Peyer's patch (tissue), 4 donors: ENCODE measurements at regions not wholly inside any gene's neighbourhood (a gene's known extent, or its start where the extent isn't known, plus 50 kb on each side); places are given as distances from the start of the nearest gene placed in this dataset.
"Not testable (repeated sequence)": the region's sequence is repeated elsewhere in the genome, so short reads cannot be mapped to it uniquely, and the experiment has no call there.

Source experiments
- DNase-seq, 3 donors: peaks; one replicate each; pipeline ENCODE4 v3.0.0-alpha.2; 2017 to 2019
- H3K27ac ChIP-seq, 4 donors: fragments of 200-600 bp; sonication (generic); one replicate each; pipeline ENCODE4 v1.5.1; 2016 to 2019
- H3K27me3 ChIP-seq, 2 donors: fragments of 200-600 bp; sonication (generic); one replicate each; pipeline ENCODE4 v1.5.1; 2019
- H3K36me3 ChIP-seq, 3 donors: fragments of 200-600 bp; sonication (generic); one replicate each; pipeline ENCODE4 v1.5.1; 2016 to 2019
- H3K4me1 ChIP-seq, 4 donors: fragments of 200-600 bp; sonication (generic); one replicate each; pipeline ENCODE4 v1.5.1; 2016 to 2019
- H3K4me3 ChIP-seq, 4 donors: fragments of 200-600 bp; sonication (generic); 1 replicate in 3 of 4; 2 replicates in 1 of 4; pipeline ENCODE4 v1.5.1; 2016 to 2019; ENCODE audit warnings: mild to moderate bottlenecking in 1 of 4
- H3K9me3 ChIP-seq, 4 donors: fragments of 200-600 bp; sonication (generic); one replicate each; pipeline ENCODE4 v1.5.1; 2016 to 2019; ENCODE audit warnings: mild to moderate bottlenecking in 1 of 4
- POLR2A ChIP-seq, 2 donors: fragments of 450-650 bp; IDR thresholded peaks; one replicate each; pipeline ENCODE4 v1.5.1; 2017; ENCODE audit warnings: antibody characterized with exemption in 2 of 2, mild to moderate bottlenecking in 2 of 2, moderate library complexity in 2 of 2
- TF ChIP-seq, protein P1 (sequence below), 6 experiments: fragments of 450-650 bp in 4 of 6; fragments of 200-600 bp in 2 of 6; sonication (generic) in 1 of 6; IDR thresholded peaks; one replicate each; pipeline ENCODE4 v1.5.1; 2017 to 2019; ENCODE audit warnings: antibody characterized with exemption in 6 of 6, mild to moderate bottlenecking in 3 of 6, moderate library complexity in 1 of 6

DNA sequence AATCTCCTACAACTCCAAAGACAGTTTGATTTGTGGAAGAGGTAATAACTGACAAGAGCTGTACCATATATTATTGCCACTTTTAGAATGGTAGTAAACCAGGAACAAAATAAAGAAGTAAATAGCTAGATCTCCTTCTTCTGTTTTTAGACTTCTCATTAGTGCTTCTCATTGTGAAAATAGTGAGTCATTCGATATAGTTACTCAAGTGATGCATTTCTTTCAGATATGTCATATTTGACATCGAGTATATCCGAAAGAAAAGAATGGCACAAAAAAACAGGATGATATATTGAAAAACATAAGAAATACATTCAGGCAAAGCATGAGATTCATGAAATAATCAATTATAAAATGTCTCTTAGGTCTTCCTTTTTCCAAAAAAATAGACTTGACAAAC is 1346.1 kb downstream of the BRINP3 start:
- Histone ChIP-seq H3K27me3 (no peaks in the 10 kb centered on the region), H3K36me3 (no peaks in the 10 kb centered on the region), H3K27ac (no peak overlapping the region), H3K4me1 (no peaks in the 10 kb centered on the region), H3K4me3 (no peak overlapping the region), H3K9me3 (no peaks in the 10 kb centered on the region)
- no peak for DNase-seq
- TF ChIP-seq, protein P1, sequence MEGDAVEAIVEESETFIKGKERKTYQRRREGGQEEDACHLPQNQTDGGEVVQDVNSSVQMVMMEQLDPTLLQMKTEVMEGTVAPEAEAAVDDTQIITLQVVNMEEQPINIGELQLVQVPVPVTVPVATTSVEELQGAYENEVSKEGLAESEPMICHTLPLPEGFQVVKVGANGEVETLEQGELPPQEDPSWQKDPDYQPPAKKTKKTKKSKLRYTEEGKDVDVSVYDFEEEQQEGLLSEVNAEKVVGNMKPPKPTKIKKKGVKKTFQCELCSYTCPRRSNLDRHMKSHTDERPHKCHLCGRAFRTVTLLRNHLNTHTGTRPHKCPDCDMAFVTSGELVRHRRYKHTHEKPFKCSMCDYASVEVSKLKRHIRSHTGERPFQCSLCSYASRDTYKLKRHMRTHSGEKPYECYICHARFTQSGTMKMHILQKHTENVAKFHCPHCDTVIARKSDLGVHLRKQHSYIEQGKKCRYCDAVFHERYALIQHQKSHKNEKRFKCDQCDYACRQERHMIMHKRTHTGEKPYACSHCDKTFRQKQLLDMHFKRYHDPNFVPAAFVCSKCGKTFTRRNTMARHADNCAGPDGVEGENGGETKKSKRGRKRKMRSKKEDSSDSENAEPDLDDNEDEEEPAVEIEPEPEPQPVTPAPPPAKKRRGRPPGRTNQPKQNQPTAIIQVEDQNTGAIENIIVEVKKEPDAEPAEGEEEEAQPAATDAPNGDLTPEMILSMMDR (IDR thresholded peaks at IDR 0.05), result no peak
- TF ChIP-seq POLR2A (IDR thresholded peaks at IDR 0.05), result no peak

DNA sequence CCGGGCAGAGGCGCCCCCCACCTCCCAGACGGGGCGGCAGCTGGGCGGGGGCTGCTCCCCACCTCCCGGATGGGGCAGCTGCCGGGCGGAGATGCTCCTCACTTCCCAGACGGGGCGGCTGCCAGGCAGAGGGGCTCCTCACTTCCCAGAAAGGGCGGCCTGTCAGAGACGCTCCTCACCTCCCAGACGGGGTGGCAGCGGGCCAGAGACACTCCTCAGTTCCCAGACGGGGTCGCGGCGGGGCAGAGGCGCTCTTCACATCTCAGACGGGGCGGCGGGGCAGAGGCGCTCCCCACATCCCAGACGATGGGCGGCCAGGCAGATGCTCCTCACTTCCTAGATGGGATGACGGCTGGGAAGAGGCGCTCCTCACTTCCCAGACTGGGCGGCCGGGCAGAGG is 1337.9 kb downstream of the BRINP3 start:
- H3K36me3 ChIP-seq, H3K4me3 ChIP-seq, H3K27me3 ChIP-seq, H3K4me1 ChIP-seq, DNase-seq, H3K27ac ChIP-seq, H3K9me3 ChIP-seq: not testable (repeated sequence)

GRCh38 chr1:189141056-189141455 is 1336.6 kb downstream of the BRINP3 start:
- Histone ChIP-seq H3K9me3 (no peaks in the 10 kb centered on the region), H3K36me3 (no peaks in the 10 kb centered on the region), H3K4me3 (no peak overlapping the region), H3K4me1 (no peaks in the 10 kb centered on the region), H3K27me3 (no peaks in the 10 kb centered on the region), H3K27ac (no peak overlapping the region)
- no peak for DNase-seq
- TF ChIP-seq, protein P1 (IDR thresholded peaks at IDR 0.05), result no peak
- no peak for TF ChIP-seq POLR2A (IDR thresholded peaks at IDR 0.05)

DNA sequence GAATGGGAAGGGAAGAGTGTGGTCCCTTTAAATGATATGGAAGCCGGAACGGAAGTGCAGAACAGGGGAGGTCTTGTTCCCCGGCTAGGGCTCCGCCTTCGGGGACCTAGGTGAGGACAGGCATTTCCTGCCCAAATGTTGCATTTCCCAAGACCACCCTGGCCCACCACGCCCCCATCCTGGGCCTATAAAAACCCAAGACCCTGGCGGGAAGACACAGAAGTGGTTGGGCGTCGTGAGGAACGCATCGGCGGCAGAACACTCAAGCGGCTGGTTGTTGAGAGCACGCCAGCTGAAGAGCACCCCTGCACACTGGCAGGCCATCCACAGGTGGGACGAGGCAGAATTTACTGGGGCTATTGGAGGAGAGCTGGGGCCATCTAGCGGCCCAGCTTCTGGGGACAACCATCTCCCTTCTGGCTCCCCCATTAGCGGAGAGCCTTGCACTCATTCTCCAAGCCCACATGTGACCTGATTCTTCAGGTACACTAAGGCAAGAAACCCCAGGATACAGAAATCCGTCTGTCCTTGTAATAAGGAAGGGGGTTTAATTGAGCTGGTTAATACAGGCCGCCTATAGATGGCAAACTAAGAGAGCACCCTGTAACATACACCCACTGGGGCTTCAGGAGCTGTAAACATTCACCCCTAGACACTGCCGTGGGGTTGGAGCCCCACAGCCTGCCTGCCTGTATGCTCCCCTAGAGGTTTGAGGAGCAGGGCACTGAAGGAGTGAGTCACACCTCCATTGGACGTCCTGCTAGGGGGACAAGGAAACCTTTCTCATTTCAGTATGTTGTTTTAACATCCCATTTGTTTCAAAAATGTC is 1327.9 kb downstream of the BRINP3 start:
- Histone ChIP-seq H3K4me3 (peak overlapping the region in 1 of 4 donors; percentile 21), H3K9me3 (no peaks in the 10 kb centered on the region), H3K27me3 (no peaks in the 10 kb centered on the region), H3K4me1 (no peaks in the 10 kb centered on the region), H3K27ac (no peak overlapping the region), H3K36me3 (no peaks in the 10 kb centered on the region)
- TF ChIP-seq, protein P1 (IDR thresholded peaks at IDR 0.05), result no peak
- TF ChIP-seq POLR2A (IDR thresholded peaks at IDR 0.05), result no peak
- no peak for DNase-seq

DNA sequence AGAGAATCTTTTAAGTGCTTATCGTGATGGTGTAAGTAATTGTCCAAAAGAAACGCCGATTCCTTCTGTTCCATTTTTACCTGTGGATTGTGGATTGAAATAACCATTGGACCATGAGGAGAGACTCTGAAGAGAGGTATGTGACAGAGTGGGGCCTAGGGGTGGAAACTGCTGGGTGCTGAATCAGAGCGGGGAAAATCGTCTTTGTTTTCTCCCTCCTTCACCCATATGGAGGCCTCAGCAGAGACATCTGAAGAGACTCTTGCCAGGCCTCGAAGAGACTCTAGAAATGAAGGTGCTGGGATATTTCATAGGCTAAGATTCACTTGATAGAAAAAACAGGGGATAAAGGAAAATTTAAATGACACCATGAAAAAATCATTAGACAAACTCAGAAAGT is 1327.0 kb downstream of the BRINP3 start:
- no peak overlapping the region for H3K27ac ChIP-seq
- no peak for DNase-seq
- TF ChIP-seq, protein P1 (IDR thresholded peaks at IDR 0.05), result no peak
- TF ChIP-seq POLR2A (IDR thresholded peaks at IDR 0.05), result no peak

DNA sequence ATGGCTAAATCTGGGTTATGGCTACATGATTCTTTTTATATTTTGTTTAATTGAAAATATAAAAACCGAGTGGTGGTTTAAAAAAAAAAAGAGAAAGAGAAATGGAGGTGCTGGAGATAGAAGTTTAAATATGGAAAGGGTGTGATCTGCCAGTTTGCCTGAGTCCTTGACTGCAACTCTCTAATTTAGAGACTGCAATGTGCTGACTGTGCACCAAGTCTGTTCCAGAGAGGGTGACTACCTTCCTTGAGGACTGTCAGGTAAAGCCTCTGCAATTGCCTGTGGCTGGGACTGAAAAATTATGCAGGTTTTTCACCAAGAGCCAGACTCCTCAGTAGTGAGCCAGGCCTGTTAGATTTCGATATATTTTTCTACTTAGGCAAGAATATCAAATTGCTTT is 1326.3 kb downstream of the BRINP3 start:
- Histone ChIP-seq H3K4me1 (no peaks in the 10 kb centered on the region), H3K27me3 (no peaks in the 10 kb centered on the region)
- no peak for DNase-seq

More for the DNA sequence above, 1327.0 kb downstream of the BRINP3 start:
- H3K4me3 ChIP-seq, result no peak overlapping the region
- H3K4me1 ChIP-seq, result no peaks in the 10 kb centered on the region
- H3K36me3 ChIP-seq, result no peaks in the 10 kb centered on the region
- no peaks in the 10 kb centered on the region for H3K9me3 ChIP-seq
- no peaks in the 10 kb centered on the region for H3K27me3 ChIP-seq

More for the DNA sequence above, 1326.3 kb downstream of the BRINP3 start:
- no peaks in the 10 kb centered on the region for H3K36me3 ChIP-seq
- no peak for TF ChIP-seq POLR2A (IDR thresholded peaks at IDR 0.05)
- TF ChIP-seq, protein P1 (IDR thresholded peaks at IDR 0.05), result no peak
- H3K9me3 ChIP-seq, result no peaks in the 10 kb centered on the region
- no peak overlapping the region for H3K4me3 ChIP-seq
- H3K27ac ChIP-seq, result no peak overlapping the region
